Small intestine (tissue), 7 donors: ENCODE measurements at regions not wholly inside any gene's neighbourhood (a gene's known extent, or its start where the extent isn't known, plus 50 kb on each side); places are given as distances from the start of the nearest gene placed in this dataset.
"Not testable (repeated sequence)": the region's sequence is repeated elsewhere in the genome, so short reads cannot be mapped to it uniquely, and the experiment has no call there.

Experiments
- DNase-seq, 2 donors: peaks; one replicate each; pipeline versions ENCODE4 v3.0.0 to v3.0.0-alpha.2; 2013
- FAIRE-seq: peaks from 2 replicates; lab custom pipeline; 2012; peaks lifted over from hg19 to GRCh38; lab: Jason Lieb, UNC
- H3K27ac ChIP-seq, 3 donors: one replicate each; pipeline ENCODE4 v1.5.1; 2013; ENCODE audit warnings: low read length in 2 of 3, mild to moderate bottlenecking in 2 of 3, control low read depth in 1 of 3, inconsistent platforms in 1 of 3, low read depth in 1 of 3, moderate library complexity in 1 of 3
- H3K27me3 ChIP-seq, 3 donors: one replicate each; pipeline ENCODE4 v1.6.1; 2013; ENCODE audit warnings: low read length in 3 of 3, inconsistent platforms in 1 of 3; ENCODE audit not compliant: control insufficient read depth in 3 of 3, insufficient read depth in 3 of 3
- H3K36me3 ChIP-seq, 3 donors: one replicate each; pipeline ENCODE4 v1.6.1; 2013; ENCODE audit warnings: low read length in 3 of 3, inconsistent platforms in 1 of 3, low read depth in 1 of 3, mild to moderate bottlenecking in 1 of 3, moderate library complexity in 1 of 3; ENCODE audit not compliant: control insufficient read depth in 3 of 3, insufficient read depth in 2 of 3
- H3K4me1 ChIP-seq, 3 donors: one replicate each; pipeline ENCODE4 v1.6.1; 2013; ENCODE audit warnings: low read length in 2 of 3, inconsistent platforms in 1 of 3, low read depth in 1 of 3, mild to moderate bottlenecking in 1 of 3, moderate library complexity in 1 of 3; ENCODE audit not compliant: control insufficient read depth in 3 of 3, insufficient read depth in 2 of 3
- H3K4me3 ChIP-seq, 3 donors: one replicate each; pipeline ENCODE4 v1.5.1; 2013; ENCODE audit warnings: low read length in 3 of 3, control low read depth in 1 of 3, inconsistent platforms in 1 of 3, low read depth in 1 of 3, mild to moderate bottlenecking in 1 of 3, moderate library complexity in 1 of 3
- H3K9me3 ChIP-seq, 2 donors: one replicate each; pipeline ENCODE4 v1.6.1; 2013; ENCODE audit warnings: low read depth in 1 of 2, low read length in 1 of 2; ENCODE audit not compliant: control insufficient read depth in 2 of 2, insufficient read depth in 1 of 2
- WGBS, 3 donors: extraction: QIAGEN DNeasy Blood & Tissue Kit; methylation state at CpG; one replicate each; pipeline ENCODE4 v1.1.7; 2013; 5-methylcytosine and 5-hydroxymethylcytosine counted together
- donor health status: healthy with polysubstance abuse.
- donor health status: control.
- donor health status: control.
- donor health status: Bipolar disorder and iron deficiency.
- donor health status: healthy.

DNA sequence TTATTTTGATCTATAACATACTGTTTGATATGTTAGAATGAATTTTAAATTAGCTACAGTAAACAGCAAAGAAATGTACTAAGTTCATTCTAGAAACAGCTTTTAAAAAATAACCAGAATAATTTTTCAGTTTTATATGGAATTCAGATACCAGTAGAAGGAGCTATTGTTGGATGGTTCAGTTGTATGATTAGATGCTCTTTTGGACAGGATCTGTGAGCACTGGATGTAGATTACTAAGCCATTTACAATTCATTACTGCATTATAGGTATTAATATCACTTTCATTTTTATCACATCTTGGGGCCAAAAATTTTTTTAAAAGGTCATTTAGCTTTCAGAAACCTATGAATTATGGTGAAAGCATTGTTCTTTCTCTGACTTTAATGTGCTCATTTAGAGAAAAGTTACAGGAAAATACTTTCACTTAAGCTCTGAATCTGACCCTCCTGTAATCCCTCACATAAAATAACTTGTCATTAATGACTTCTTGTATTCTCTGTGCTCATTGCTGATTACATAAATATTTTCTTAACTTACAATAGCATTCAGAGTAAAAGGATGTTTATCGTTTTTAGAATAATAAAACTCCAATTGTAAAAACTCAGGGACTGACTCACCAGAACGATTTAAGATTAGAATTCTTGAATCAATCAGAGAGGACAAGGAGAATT, 750.2 kb downstream of the SLC4A3 start:
- 54 to 66% (median 55%) methylated on average over 2 of the region's 2 CpGs for WGBS, 3 donors
- Histone ChIP-seq H3K4me3 (no peak overlapping the region), H3K27me3 (no peaks in the 10 kb centered on the region), H3K4me1 (no peaks in the 10 kb centered on the region), H3K9me3 (no peaks in the 10 kb centered on the region), H3K27ac (no peak overlapping the region), H3K36me3 (no peaks in the 10 kb centered on the region)
- no peak for DNase-seq
- no peak for FAIRE-seq

DNA sequence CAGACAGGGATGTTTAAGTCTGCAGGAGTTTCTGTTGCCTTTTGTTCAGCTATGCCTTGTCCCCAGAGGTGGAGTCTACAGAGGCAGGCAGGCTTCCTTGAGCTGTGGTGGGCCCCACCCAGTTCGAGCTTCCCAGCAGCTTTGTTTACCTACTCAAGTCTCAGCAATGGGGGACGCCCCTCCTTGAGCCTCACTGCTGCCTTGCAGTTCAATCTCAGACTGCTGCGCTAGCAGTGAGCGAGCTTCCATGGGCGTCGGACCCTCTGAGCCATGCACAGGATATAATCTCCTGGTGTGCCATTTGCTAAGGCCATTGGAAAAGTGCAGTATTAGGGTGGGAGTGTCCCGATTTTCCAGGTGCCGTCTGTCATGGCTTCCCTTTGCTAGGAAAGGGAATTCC, 760.3 kb downstream of the SLC4A3 start:
- not testable (repeated sequence) for H3K36me3 ChIP-seq, H3K27me3 ChIP-seq, H3K9me3 ChIP-seq, H3K4me3 ChIP-seq, H3K27ac ChIP-seq, H3K4me1 ChIP-seq, FAIRE-seq, DNase-seq
- WGBS, 3 donors, result 84 to 89% (median 88%) methylated on average over 8 of the region's 8 CpGs

DNA sequence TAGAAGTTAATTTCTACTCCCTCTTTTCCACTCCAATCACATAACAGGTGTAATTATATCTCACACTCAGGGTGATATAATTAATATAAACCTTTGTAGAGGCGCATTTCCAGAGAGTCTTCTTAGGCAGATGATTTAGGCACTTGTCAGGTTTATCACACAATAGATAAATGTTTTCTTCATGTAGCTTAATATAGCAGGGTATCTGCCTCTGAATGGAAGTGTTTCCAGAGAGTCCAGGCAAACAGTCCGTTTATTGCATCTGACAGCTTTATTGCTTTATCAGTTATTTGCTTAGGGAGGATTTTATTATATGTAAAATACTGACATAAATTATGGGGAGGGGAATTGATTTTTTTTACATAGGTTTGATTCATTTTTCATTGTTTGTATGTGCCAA, 766.3 kb downstream of the SLC4A3 start:
- H3K27ac ChIP-seq, result no peak overlapping the region
- WGBS, 3 donors, result 16 to 59% (median 41%) methylated on average over 2 of the region's 2 CpGs
- H3K27me3 ChIP-seq, result no peaks in the 10 kb centered on the region
- no peaks in the 10 kb centered on the region for H3K36me3 ChIP-seq
- DNase-seq (no peak), FAIRE-seq (no peak)
- H3K4me1 ChIP-seq, result no peaks in the 10 kb centered on the region
- H3K4me3 ChIP-seq, result no peak overlapping the region
- H3K9me3 ChIP-seq, result no peaks in the 10 kb centered on the region

DNA sequence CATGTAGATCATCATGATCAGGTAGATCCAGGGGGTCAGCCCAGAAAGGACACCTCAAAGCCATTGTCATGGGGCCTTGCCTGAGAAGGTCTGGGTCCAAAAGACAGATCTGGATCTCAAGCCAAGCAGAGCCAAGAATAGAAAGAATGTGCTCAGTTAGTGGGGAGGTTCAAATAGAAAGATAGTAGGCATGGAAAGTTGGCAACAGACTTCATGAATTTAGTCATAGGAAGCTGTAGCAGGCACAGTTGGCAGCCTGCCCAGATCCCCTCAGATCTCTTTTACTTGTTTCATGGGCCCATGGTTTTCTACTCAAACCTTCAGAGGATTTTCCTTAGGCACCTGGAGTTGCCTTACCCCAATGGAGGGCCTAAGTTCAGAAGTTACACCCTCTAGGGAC, 767.0 kb downstream of the SLC4A3 start:
- H3K27ac ChIP-seq, result no peak overlapping the region
- no peak for FAIRE-seq

DNA sequence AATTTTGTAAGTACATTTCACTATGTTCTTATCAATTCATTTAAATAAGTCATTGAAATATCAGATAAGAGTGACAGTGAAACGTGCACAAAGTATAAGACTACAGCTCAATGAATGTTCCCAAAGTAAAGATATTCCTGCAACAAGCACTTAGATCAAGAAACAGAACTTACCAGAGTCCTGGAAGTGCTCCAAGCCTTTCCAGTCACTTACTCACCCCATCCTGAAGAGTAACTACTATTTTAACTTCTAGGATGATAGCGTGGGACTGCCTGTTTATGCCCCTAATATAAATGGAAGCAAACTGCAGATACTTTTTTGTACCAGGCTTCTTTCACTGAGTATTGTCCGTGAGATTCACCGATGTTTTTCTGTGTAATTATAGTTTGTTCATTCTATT, 768.9 kb downstream of the SLC4A3 start:
- H3K27ac ChIP-seq, result no peak overlapping the region
- no peaks in the 10 kb centered on the region for H3K36me3 ChIP-seq
- no peaks in the 10 kb centered on the region for H3K4me1 ChIP-seq
- 51 to 61% (median 59%) methylated on average over 4 of the region's 4 CpGs for WGBS, 3 donors
- no peaks in the 10 kb centered on the region for H3K27me3 ChIP-seq
- FAIRE-seq (no peak), DNase-seq (no peak)
- H3K4me3 ChIP-seq, result no peak overlapping the region
- H3K9me3 ChIP-seq, result no peaks in the 10 kb centered on the region

More for the DNA sequence above, 767.0 kb downstream of the SLC4A3 start:
- Histone ChIP-seq H3K4me1 (no peaks in the 10 kb centered on the region), H3K4me3 (no peak overlapping the region), H3K27me3 (no peaks in the 10 kb centered on the region), H3K36me3 (no peaks in the 10 kb centered on the region), H3K9me3 (no peaks in the 10 kb centered on the region)
- peak in 1 of 2 donors; percentile 1 for DNase-seq

DNA sequence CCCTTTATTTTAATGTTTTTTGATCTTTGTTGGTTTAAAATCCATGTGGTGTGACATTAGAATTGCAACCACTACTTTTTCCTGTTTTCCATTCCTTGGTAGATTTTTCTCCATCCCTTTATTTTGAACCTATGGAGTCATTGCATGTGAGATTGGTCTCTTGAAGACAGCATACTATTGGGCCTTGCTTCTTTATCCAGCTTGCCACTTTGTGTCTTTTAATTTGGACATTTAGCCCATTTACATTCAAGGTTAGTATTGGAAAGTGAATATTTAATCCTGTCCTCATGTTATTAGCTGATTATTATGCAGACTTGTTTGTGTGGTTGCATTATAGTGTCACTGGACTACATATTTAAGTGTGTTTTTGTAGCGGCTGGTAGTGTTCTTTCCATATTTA, 782.9 kb downstream of the SLC4A3 start:
- no peak for FAIRE-seq
- no peak for DNase-seq
- Histone ChIP-seq H3K9me3 (peaks cover 0 to 17% of the 10 kb centered on the region in 2 donors), H3K27ac (no peak overlapping the region), H3K4me3 (no peak overlapping the region), H3K27me3 (no peaks in the 10 kb centered on the region), H3K4me1 (no peaks in the 10 kb centered on the region), H3K36me3 (no peaks in the 10 kb centered on the region)
- WGBS, 3 donors, result 81 to 91% (median 89%) methylated on average over 1 of the region's 1 CpG

DNA sequence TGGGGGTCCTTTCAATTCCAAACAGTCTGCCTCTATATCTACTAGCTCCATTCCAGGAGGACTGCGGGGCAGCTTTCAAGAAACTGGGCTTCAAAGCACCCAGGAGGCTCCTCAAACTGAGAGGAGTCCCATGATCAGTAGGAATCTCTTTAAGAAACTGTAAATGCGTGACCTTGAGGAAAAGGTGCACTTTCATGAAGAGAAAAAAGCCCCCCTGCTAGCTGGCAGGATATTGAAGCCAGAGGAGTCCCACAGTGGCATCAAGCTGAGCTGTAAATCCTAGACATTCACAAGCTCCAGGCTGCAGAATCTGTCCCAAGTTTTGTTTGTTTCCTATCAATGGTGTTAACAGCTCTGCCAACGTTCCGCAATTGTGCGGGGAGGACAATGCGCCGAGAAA, 790.1 kb downstream of the SLC4A3 start:
- Histone ChIP-seq H3K27me3 (peaks cover 0 to 2% (median 0%) of the 10 kb centered on the region in 3 donors), H3K4me3 (no peak overlapping the region), H3K27ac (no peak overlapping the region), H3K4me1 (no peaks in the 10 kb centered on the region), H3K36me3 (no peaks in the 10 kb centered on the region), H3K9me3 (peaks cover 0 to 4% of the 10 kb centered on the region in 2 donors)
- DNase-seq (no peak), FAIRE-seq (no peak)
- 51 to 68% (median 61%) methylated on average over 7 of the region's 7 CpGs for WGBS, 3 donors

DNA sequence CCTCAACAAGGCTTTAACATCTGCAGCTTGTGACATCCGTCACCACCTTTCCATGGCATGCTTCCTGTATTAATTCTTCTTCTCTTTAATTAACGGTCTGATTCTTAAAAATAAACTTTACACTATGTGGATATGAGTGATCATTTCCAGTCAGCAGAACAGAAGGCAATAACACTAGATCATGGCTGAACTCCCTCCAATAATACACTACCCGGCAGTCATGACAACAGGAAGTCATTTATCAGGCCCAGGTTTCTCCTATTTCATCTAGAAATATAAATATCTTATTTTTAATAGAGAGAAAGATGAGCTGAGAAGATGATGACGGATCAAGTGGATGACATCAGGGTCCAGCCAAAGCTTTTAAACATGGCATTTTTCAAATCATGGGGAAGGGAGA, 792.2 kb downstream of the SLC4A3 start:
- no peak for FAIRE-seq
- Histone ChIP-seq H3K27ac (no peak overlapping the region), H3K27me3 (peaks cover 0 to 2% (median 0%) of the 10 kb centered on the region in 3 donors), H3K4me3 (no peak overlapping the region), H3K36me3 (no peaks in the 10 kb centered on the region), H3K9me3 (peaks cover 0 to 3% of the 10 kb centered on the region in 2 donors), H3K4me1 (no peaks in the 10 kb centered on the region)
- WGBS, 3 donors, result 46 to 76% (median 71%) methylated on average over 4 of the region's 4 CpGs
- DNase-seq, result no peak

DNA sequence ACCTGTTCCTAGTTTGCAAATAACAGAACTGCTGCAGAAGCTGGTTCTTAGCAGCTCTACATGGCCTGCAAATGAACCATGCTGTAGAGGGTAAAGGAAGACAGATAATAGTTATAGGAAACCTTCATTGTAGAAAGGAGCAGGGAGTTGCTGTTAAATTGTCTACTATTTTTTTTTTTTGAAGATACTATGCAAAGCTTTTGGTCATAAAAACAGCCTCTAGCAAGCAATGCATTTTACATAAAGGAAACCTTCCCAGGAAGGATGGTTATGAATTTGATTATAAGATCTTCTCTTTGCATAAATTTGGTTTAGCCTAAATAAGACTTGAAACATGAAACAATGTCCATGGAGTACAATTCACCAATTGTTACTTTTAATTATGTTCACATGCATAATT, 793.4 kb downstream of the SLC4A3 start:
- H3K27ac ChIP-seq, result no peak overlapping the region
- FAIRE-seq, result no peak
- H3K4me3 ChIP-seq, result no peak overlapping the region
- H3K27me3 ChIP-seq, result peaks cover 0 to 2% (median 0%) of the 10 kb centered on the region in 3 donors
- DNase-seq, result no peak
- H3K36me3 ChIP-seq, result no peaks in the 10 kb centered on the region
- H3K9me3 ChIP-seq, result peaks cover 0 to 3% of the 10 kb centered on the region in 2 donors
- H3K4me1 ChIP-seq, result no peaks in the 10 kb centered on the region
